ENCODE measurements at regions not wholly inside any gene's neighbourhood (a gene's known extent, or its start where the extent isn't known, plus 50 kb on each side); places are given as distances from the start of the nearest gene placed in this dataset.
"Not testable (repeated sequence)": the region's sequence is repeated elsewhere in the genome, so short reads cannot be mapped to it uniquely, and the experiment has no call there.

GRCh38 chr18:11372163-11372562 is 222.8 kb upstream of the PIEZO2 start:
- peak; percentile 23 for FAIRE-seq

GRCh38 chr18:11369556-11369955 is 220.2 kb upstream of the PIEZO2 start:
- FAIRE-seq, result no peak

GRCh38 chr18:11368020-11368419 is 218.7 kb upstream of the PIEZO2 start:
- FAIRE-seq, result no peak

- FAIRE-seq, result no peak
Measured at GRCh38 chr18:11367351-11367750, 218.0 kb upstream of the PIEZO2 start.

GRCh38 chr18:11366410-11366809 is 217.0 kb upstream of the PIEZO2 start:
- no peak for FAIRE-seq

GRCh38 chr18:11362856-11363255 is 213.5 kb upstream of the PIEZO2 start:
- no peak for FAIRE-seq

- not testable (repeated sequence) for FAIRE-seq
Measured at GRCh38 chr18:11361862-11362261, 212.5 kb upstream of the PIEZO2 start.

GRCh38 chr18:11357678-11358077 is 208.3 kb upstream of the PIEZO2 start:
- FAIRE-seq, result no peak

- FAIRE-seq, result not testable (repeated sequence)
Measured at GRCh38 chr18:11344576-11344975, 195.2 kb upstream of the PIEZO2 start.

- no peak for FAIRE-seq
Measured at GRCh38 chr18:11343096-11343495, 193.7 kb upstream of the PIEZO2 start.

GRCh38 chr18:11342115-11342514 is 192.7 kb upstream of the PIEZO2 start:
- FAIRE-seq, result not testable (repeated sequence)

GRCh38 chr18:11339188-11339775 is 189.9 kb upstream of the PIEZO2 start:
- FAIRE-seq, result no peak

- FAIRE-seq, result no peak
Measured at GRCh38 chr18:11336241-11336640, 186.9 kb upstream of the PIEZO2 start.

GRCh38 chr18:11327391-11328009 is 178.1 kb upstream of the PIEZO2 start:
- FAIRE-seq, result no peak

- no peak for FAIRE-seq
Measured at GRCh38 chr18:11324956-11325882, 175.8 kb upstream of the PIEZO2 start.

GRCh38 chr18:11324510-11324909 is 175.1 kb upstream of the PIEZO2 start:
- FAIRE-seq, result no peak

GRCh38 chr18:11323359-11323819 is 174.0 kb upstream of the PIEZO2 start:
- FAIRE-seq, result no peak

- FAIRE-seq, result no peak
Measured at GRCh38 chr18:11322716-11323115, 173.3 kb upstream of the PIEZO2 start.

GRCh38 chr18:11322006-11322405 is 172.6 kb upstream of the PIEZO2 start:
- no peak for FAIRE-seq

- FAIRE-seq, result no peak
Measured at GRCh38 chr18:11320986-11321385, 171.6 kb upstream of the PIEZO2 start.

GRCh38 chr18:11316546-11316945 is 167.2 kb upstream of the PIEZO2 start:
- no peak for FAIRE-seq

GRCh38 chr18:11310476-11311086 is 161.2 kb upstream of the PIEZO2 start:
- peak; percentile 30 for FAIRE-seq

GRCh38 chr18:11309172-11309571 is 159.8 kb upstream of the PIEZO2 start:
- FAIRE-seq, result no peak
